GM12891 (cell line): ENCODE measurements at regions not wholly inside any gene's neighbourhood (a gene's known extent, or its start where the extent isn't known, plus 50 kb on each side); places are given as distances from the start of the nearest gene placed in this dataset.

Experiments
- POLR2A ChIP-seq: IDR thresholded peaks from 2 replicates; pipeline ENCODE4 v1.6.1; 2011; ENCODE audit warnings: low read depth, low read length, control low read depth
- POLR2AphosphoS5 ChIP-seq: IDR thresholded peaks from 2 replicates; pipeline ENCODE4 v1.6.1; 2011; ENCODE audit warnings: low read depth, low read length, control low read depth
- POU2F2 ChIP-seq: IDR thresholded peaks from 2 replicates; pipeline ENCODE4 v1.6.1; 2011; ENCODE audit warnings: low read depth, mild to moderate bottlenecking, control low read depth, low read length, moderate library complexity
- TAF1 ChIP-seq: IDR thresholded peaks from 2 replicates; pipeline ENCODE4 v1.6.1; 2011; ENCODE audit warnings: low read depth, low read length, control low read depth

DNA sequence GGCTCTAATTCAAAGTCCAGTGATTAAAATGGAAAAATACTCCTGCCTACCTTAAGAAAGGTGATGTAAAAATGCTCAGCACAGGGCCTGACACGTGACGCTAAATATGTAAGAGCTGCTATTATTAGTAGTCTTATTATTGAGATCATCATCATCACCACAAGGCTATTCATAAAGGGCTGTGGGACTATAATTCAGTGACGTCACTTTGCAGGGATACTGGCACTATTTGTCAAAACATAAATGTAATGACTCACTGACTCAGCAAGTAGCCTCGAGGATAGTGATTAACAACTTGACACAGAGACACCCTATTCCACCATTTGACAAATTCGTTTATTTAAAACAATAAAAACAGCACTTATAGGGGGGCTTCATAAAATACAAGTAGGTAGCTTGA is 258.9 kb downstream of the SPANXN1 start:
- no peak for TF ChIP-seq POLR2A
- no peak for TF ChIP-seq TAF1
- no peak for TF ChIP-seq POLR2AphosphoS5
- no peak for TF ChIP-seq POU2F2
